Left renal pelvis (tissue), 4 donors: ENCODE measurements at regions not wholly inside any gene's neighbourhood (a gene's known extent, or its start where the extent isn't known, plus 50 kb on each side); places are given as distances from the start of the nearest gene placed in this dataset.

Experiments
- DNase-seq, 4 donors: peaks; one replicate each; pipeline ENCODE4 v3.0.0-alpha.2; 2013; ENCODE audit warnings: low read depth in 4 of 4, low spot score in 3 of 4

GRCh38 chr2:120424274-120424796 is 78.4 kb downstream of the INHBB start:
- no peak for DNase-seq

GRCh38 chr2:120425014-120425413 is 79.1 kb downstream of the INHBB start:
- DNase-seq, result no peak

GRCh38 chr2:120428748-120429147 is 82.8 kb downstream of the INHBB start:
- DNase-seq, result no peak

- DNase-seq, result no peak
Measured at GRCh38 chr2:120429586-120430500, 83.9 kb downstream of the INHBB start.

- no peak for DNase-seq
Measured at GRCh38 chr2:120430501-120430830, 84.5 kb downstream of the INHBB start.

- no peak for DNase-seq
Measured at GRCh38 chr2:120430957-120431356, 85.0 kb downstream of the INHBB start.

- DNase-seq, result no peak
Measured at GRCh38 chr2:120431386-120432292, 85.7 kb downstream of the INHBB start.

GRCh38 chr2:120432293-120432975 is 86.5 kb downstream of the INHBB start:
- DNase-seq, result no peak

- DNase-seq, result no peak
Measured at GRCh38 chr2:120432976-120433815, 87.3 kb downstream of the INHBB start.

- DNase-seq, result no peak
Measured at GRCh38 chr2:120433816-120434290, 87.9 kb downstream of the INHBB start.

GRCh38 chr2:120434492-120435308 is 88.8 kb downstream of the INHBB start:
- no peak for DNase-seq

GRCh38 chr2:120435671-120436459 is 89.9 kb downstream of the INHBB start:
- DNase-seq, result no peak

GRCh38 chr2:120436460-120436739 is 90.5 kb downstream of the INHBB start:
- no peak for DNase-seq

GRCh38 chr2:120436885-120437603 is 91.1 kb downstream of the INHBB start:
- DNase-seq, result no peak

- DNase-seq, result no peak
Measured at GRCh38 chr2:120437604-120438000, 91.7 kb downstream of the INHBB start.

GRCh38 chr2:120438301-120439066 is 92.5 kb downstream of the INHBB start:
- DNase-seq, result no peak

GRCh38 chr2:120439067-120439368 is 93.1 kb downstream of the INHBB start:
- DNase-seq, result no peak
